Activated CD8-positive, alpha-beta memory T cell treated with anti-CD3 and anti-CD28 coated beads for 1 hour (primary cell): ENCODE measurements at regions not wholly inside any gene's neighbourhood (a gene's known extent, or its start where the extent isn't known, plus 50 kb on each side); places are given as distances from the start of the nearest gene placed in this dataset.

Source experiments
- DNase-seq, 2 donors: peaks; one replicate each; pipeline ENCODE4 v3.0.0-alpha.2; 2020; ENCODE audit warnings: low read depth in 1 of 2; ENCODE audit errors: extremely low read depth in 1 of 2

GRCh38 chr17:68182011-68182306 lies 65.9 kb upstream of the AMZ2 start:
- DNase-seq: no peak

GRCh38 chr17:68182940-68183551 lies 64.8 kb upstream of the AMZ2 start:
- peak in 1 of 2 donors; percentile 51 for DNase-seq

GRCh38 chr17:68184141-68184571 lies 63.7 kb upstream of the AMZ2 start:
- no peak for DNase-seq

GRCh38 chr17:68184816-68185436 lies 62.9 kb upstream of the AMZ2 start:
- DNase-seq: no peak

- DNase-seq: no peak
Observed at GRCh38 chr17:68185820-68186219, 62.0 kb upstream of the AMZ2 start.

- no peak for DNase-seq
Observed at GRCh38 chr17:68190495-68190894, 57.3 kb upstream of the AMZ2 start.

- no peak for DNase-seq
Observed at GRCh38 chr17:68195667-68196393, 52.0 kb upstream of the AMZ2 start.

- no peak for DNase-seq
Observed at GRCh38 chr17:68196394-68197090, 51.3 kb upstream of the AMZ2 start.

- no peak for DNase-seq
Observed at GRCh38 chr17:68197091-68197996, 50.5 kb upstream of the AMZ2 start.

GRCh38 chr17:68197997-68198930 lies 49.6 kb upstream of the AMZ2 start:
- DNase-seq: no peak
